PC-9 (cell line): ENCODE measurements at regions not wholly inside any gene's neighbourhood (a gene's known extent, or its start where the extent isn't known, plus 50 kb on each side); places are given as distances from the start of the nearest gene placed in this dataset.

Source experiments
- BruUV-seq: library from RNA; stranded (reverse); fragments of 400-500 nt; replicated peaks from 2 replicates; lab custom pipeline; 2021; lab: Mats Ljungman, UMichigan
- CTCF ChIA-PET: fragments of 300-600 bp; sonication (Branson Sonifier 250); formaldehyde crosslinking; loops from one replicate; lab custom pipeline; 2022; ENCODE audit warnings: antibody characterized with exemption; lab: Charles Lee
- POLR2A ChIA-PET: fragments of 300-600 bp; sonication (Branson Sonifier 250); formaldehyde crosslinking; loops from one replicate; lab custom pipeline; 2022; ENCODE audit warnings: antibody characterized with exemption; ENCODE audit not compliant: unreplicated experiment; lab: Charles Lee
- DNase-seq, 2 experiments: peaks; one replicate each; pipeline versions ENCODE4 v3.0.0 to v3.0.0-alpha.2; 2015 to 2022; ENCODE audit warnings: mixed read lengths in 1 of 2
- H2AFZ ChIP-seq: fragments of 200-600 bp; sonication (generic); 2 replicates; pipeline ENCODE4 v1.8.1; 2017; ENCODE audit warnings: antibody characterized with exemption
- H3F3A ChIP-seq: fragments of 200-600 bp; sonication (generic); 2 replicates; pipeline ENCODE4 v1.8.1; 2017; ENCODE audit warnings: antibody characterized with exemption, mild to moderate bottlenecking, low read depth; ENCODE audit not compliant: insufficient read depth
- H3K27ac ChIP-seq: fragments of 200-600 bp; sonication (generic); 2 replicates; pipeline ENCODE4 v1.6.1; 2016; ENCODE audit warnings: mixed run types
- H3K27me3 ChIP-seq: fragments of 200-600 bp; sonication (generic); 2 replicates; pipeline ENCODE4 v1.6.1; 2016; ENCODE audit warnings: low read depth, mixed run types; ENCODE audit not compliant: insufficient read depth
- H3K36me3 ChIP-seq: fragments of 200-600 bp; sonication (generic); 2 replicates; pipeline ENCODE4 v1.6.1; 2016; ENCODE audit warnings: low read depth, mixed run types
- H3K4me1 ChIP-seq: fragments of 200-600 bp; sonication (generic); replicated peaks from 2 replicates; pipeline ENCODE4 v1.6.1; 2016; ENCODE audit warnings: mixed run types; ENCODE audit not compliant: insufficient read depth
- H3K4me2 ChIP-seq: fragments of 200-600 bp; sonication (generic); 2 replicates; pipeline ENCODE4 v1.6.1; 2017; ENCODE audit warnings: mixed run types
- H3K4me3 ChIP-seq: fragments of 200-600 bp; sonication (generic); 2 replicates; pipeline ENCODE4 v1.6.1; 2016; ENCODE audit warnings: mixed run types
- H3K79me2 ChIP-seq: fragments of 200-600 bp; sonication (generic); 2 replicates; pipeline ENCODE4 v1.6.1; 2017; ENCODE audit warnings: low read depth, mixed run types
- H3K9me2 ChIP-seq: fragments of 200-600 bp; sonication (generic); 2 replicates; pipeline ENCODE4 v1.8.1; 2017; ENCODE audit warnings: mild to moderate bottlenecking; ENCODE audit not compliant: insufficient read depth
- H3K9me3 ChIP-seq: fragments of 200-600 bp; sonication (generic); 2 replicates; pipeline ENCODE4 v1.8.1; 2016; ENCODE audit warnings: low read depth; ENCODE audit not compliant: insufficient read depth
- H4K20me1 ChIP-seq: fragments of 200-600 bp; sonication (generic); 2 replicates; pipeline ENCODE4 v1.8.1; 2017; ENCODE audit not compliant: insufficient read depth
- CTCF ChIP-seq: fragments of 200-600 bp; sonication (generic); conservative IDR thresholded peaks from 2 replicates; pipeline ENCODE4 v1.6.1; 2017; ENCODE audit warnings: mixed run types, antibody characterized with exemption, mild to moderate bottlenecking, moderate library complexity
- EZH2 ChIP-seq: fragments of 200-600 bp; sonication (generic); IDR thresholded peaks from 2 replicates; pipeline ENCODE4 v1.8.0; 2017; ENCODE audit warnings: antibody characterized with exemption, low read depth
- intact Hi-C: fragments of 100-400 bp; cut with micrococcal nuclease; formaldehyde crosslinking; loops from one replicate; pipeline ENCODE4 v1.10.0; 2022; ENCODE audit not compliant: unreplicated experiment

DNA sequence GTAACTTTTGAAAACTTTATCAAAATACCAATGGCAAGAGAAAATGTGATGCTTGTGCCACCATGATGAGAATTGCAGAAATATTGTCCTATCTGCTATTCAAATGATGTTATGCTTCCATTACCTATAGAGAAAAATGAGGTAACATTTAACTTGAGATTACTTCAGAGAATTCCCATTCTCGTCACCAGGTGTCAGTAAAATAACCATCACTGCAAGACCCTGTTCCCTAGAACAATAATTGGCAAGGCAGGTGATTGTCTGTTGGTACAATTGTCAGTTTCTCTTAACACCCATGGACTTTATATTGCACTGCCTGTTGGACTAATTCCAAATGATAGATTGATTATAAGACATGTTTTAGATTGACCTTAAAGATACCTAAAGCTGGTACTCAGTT, 179.9 kb downstream of the GABRG1 start:
- ChIA-PET POLR2A (no interaction called here), CTCF (no interaction called here)
- no peaks in the 10 kb centered on the region for H3F3A ChIP-seq
- no peaks in the 10 kb centered on the region for H3K9me2 ChIP-seq
- no peak for TF ChIP-seq EZH2
- TF ChIP-seq CTCF = no peak; the same call in 1 of the 2 replicates
- no peaks in the 10 kb centered on the region for H3K4me1 ChIP-seq
- H3K4me2 ChIP-seq = no peak overlapping the region
- no peaks in the 10 kb centered on the region for H3K9me3 ChIP-seq
- DNase-seq = no peak
- no peaks in the 10 kb centered on the region for H4K20me1 ChIP-seq
- H3K4me3 ChIP-seq = no peak overlapping the region
- no peak overlapping the region for H3K27ac ChIP-seq
- no peak overlapping the region for H2AFZ ChIP-seq
- BruUV-seq = no TSS peak
- no peaks in the 10 kb centered on the region for H3K27me3 ChIP-seq
- no peaks in the 10 kb centered on the region for H3K79me2 ChIP-seq
- no peaks in the 10 kb centered on the region for H3K36me3 ChIP-seq
- intact Hi-C loops = no loop called here

GRCh38 chr4:45939056-45939455, 184.8 kb downstream of the GABRG1 start:
- Histone ChIP-seq H4K20me1 (no peaks in the 10 kb centered on the region), H3K79me2 (no peaks in the 10 kb centered on the region), H3K4me1 (no peaks in the 10 kb centered on the region), H3K36me3 (no peaks in the 10 kb centered on the region), H3F3A (no peaks in the 10 kb centered on the region), H3K27ac (no peak overlapping the region), H3K4me3 (no peak overlapping the region), H3K9me2 (no peaks in the 10 kb centered on the region), H3K9me3 (no peaks in the 10 kb centered on the region), H3K27me3 (no peaks in the 10 kb centered on the region), H3K4me2 (no peak overlapping the region), H2AFZ (no peak overlapping the region)
- intact Hi-C loops = no loop called here
- TF ChIP-seq CTCF (no peak), EZH2 (no peak)
- no peak for DNase-seq
- ChIA-PET POLR2A (interaction anchor here (0.6 kb wide), 1 partner anchor 1628 kb away, joined by 5 read pairs; no protein-coding TSS in a partner anchor), CTCF (no interaction called here)
- BruUV-seq = no TSS peak

GRCh38 chr4:45931154-45931553, 192.7 kb downstream of the GABRG1 start:
- Histone ChIP-seq H3K9me2 (no peaks in the 10 kb centered on the region), H2AFZ (no peak overlapping the region), H3K9me3 (no peaks in the 10 kb centered on the region), H3K27me3 (no peaks in the 10 kb centered on the region), H3K36me3 (no peaks in the 10 kb centered on the region), H3K27ac (no peak overlapping the region), H3K4me2 (no peak overlapping the region), H3K79me2 (no peaks in the 10 kb centered on the region), H3K4me1 (no peaks in the 10 kb centered on the region), H3F3A (no peaks in the 10 kb centered on the region), H3K4me3 (no peak overlapping the region), H4K20me1 (no peaks in the 10 kb centered on the region)
- intact Hi-C loops = no loop called here
- no TSS peak for BruUV-seq
- TF ChIP-seq CTCF (no peak), EZH2 (no peak)
- DNase-seq = no peak
- ChIA-PET POLR2A (no interaction called here), CTCF (no interaction called here)
